ENCODE measurements at regions not wholly inside any gene's neighbourhood (a gene's known extent, or its start where the extent isn't known, plus 50 kb on each side); places are given as distances from the start of the nearest gene placed in this dataset.

- ChIA-PET CTCF (interaction anchor here (0.6 to 7.2 kb wide), 6 partner anchors 8 to 350 kb away, joined by 3 to 43 read pairs (median 5); no protein-coding TSS in a partner anchor), POLR2A (no interaction called here)
- DNase-seq (ENCODE audit: extremely low spot score), result peak; percentile 69
- TF ChIP-seq, protein P1, sequence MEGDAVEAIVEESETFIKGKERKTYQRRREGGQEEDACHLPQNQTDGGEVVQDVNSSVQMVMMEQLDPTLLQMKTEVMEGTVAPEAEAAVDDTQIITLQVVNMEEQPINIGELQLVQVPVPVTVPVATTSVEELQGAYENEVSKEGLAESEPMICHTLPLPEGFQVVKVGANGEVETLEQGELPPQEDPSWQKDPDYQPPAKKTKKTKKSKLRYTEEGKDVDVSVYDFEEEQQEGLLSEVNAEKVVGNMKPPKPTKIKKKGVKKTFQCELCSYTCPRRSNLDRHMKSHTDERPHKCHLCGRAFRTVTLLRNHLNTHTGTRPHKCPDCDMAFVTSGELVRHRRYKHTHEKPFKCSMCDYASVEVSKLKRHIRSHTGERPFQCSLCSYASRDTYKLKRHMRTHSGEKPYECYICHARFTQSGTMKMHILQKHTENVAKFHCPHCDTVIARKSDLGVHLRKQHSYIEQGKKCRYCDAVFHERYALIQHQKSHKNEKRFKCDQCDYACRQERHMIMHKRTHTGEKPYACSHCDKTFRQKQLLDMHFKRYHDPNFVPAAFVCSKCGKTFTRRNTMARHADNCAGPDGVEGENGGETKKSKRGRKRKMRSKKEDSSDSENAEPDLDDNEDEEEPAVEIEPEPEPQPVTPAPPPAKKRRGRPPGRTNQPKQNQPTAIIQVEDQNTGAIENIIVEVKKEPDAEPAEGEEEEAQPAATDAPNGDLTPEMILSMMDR (IDR thresholded peaks at IDR 0.05; ENCODE audit: control extremely low read depth, extremely low read depth, low read depth, missing control alignments), result peak; percentile 79
Measured at GRCh38 chr12:131454418-131455217, 256.3 kb upstream of the SFSWAP start.

GRCh38 chr12:131455218-131455506 lies 255.7 kb upstream of the SFSWAP start:
- no peak for DNase-seq (ENCODE audit: extremely low spot score)
- TF ChIP-seq, protein P1 (IDR thresholded peaks at IDR 0.05; ENCODE audit: control extremely low read depth, extremely low read depth, low read depth, missing control alignments), result no peak
- ChIA-PET CTCF (interaction anchor here (1.2 to 7.2 kb wide), 4 partner anchors 8 to 350 kb away, joined by 5 to 43 read pairs (median 6); no protein-coding TSS in a partner anchor), POLR2A (no interaction called here)

GRCh38 chr12:131455581-131456110 lies 255.2 kb upstream of the SFSWAP start:
- no peak for DNase-seq (ENCODE audit: extremely low spot score)
- ChIA-PET CTCF (interaction anchor here (0.7 to 7.2 kb wide), 6 partner anchors 7 to 351 kb away, joined by 3 to 43 read pairs (median 4); no protein-coding TSS in a partner anchor), POLR2A (no interaction called here)
- TF ChIP-seq, protein P1 (IDR thresholded peaks at IDR 0.05; ENCODE audit: control extremely low read depth, extremely low read depth, low read depth, missing control alignments), result no peak

DNA sequence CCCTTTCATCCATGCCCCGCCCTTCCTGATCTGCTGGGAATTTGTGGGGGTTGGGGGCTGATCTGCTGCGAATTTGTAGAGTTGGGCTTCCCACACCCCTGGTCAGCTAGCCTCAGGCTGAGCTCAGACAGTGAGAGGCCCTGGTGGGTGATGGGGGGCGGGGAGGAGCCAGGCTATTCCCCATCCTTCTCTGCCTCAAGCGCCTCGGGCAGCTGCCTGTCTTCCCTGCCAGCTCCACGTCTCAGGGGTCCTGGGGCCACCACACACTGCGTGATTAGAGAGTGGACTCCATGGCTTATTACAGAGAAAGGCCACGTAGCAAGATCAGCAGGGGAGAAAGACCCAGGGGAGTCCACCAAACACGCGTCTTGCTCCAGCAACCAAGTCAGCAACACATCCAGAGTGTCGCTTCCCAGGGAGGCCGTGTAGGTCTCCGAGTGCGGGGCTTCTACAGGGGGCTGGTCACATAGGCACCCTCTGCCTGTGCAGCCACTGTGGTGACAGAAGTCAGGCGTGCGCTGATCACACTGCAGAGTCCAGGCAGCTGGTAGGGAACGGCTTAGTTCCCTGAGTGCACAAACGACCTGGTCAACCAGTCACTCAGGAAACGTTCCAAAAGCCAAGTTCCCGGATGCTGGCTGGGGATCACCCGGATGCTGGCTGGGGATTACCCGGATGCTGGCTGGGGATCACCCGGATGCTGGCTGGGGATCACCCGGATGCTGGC lies 254.4 kb upstream of the SFSWAP start:
- ChIA-PET POLR2A (no interaction called here), CTCF (interaction anchor here (0.6 to 7.2 kb wide), 5 partner anchors 11 to 1560 kb away, joined by 3 to 43 read pairs (median 3); no protein-coding TSS in a partner anchor)
- TF ChIP-seq, protein P1 (IDR thresholded peaks at IDR 0.05; ENCODE audit: control extremely low read depth, extremely low read depth, low read depth, missing control alignments), result no peak
- no peak for DNase-seq (ENCODE audit: extremely low spot score)

DNA sequence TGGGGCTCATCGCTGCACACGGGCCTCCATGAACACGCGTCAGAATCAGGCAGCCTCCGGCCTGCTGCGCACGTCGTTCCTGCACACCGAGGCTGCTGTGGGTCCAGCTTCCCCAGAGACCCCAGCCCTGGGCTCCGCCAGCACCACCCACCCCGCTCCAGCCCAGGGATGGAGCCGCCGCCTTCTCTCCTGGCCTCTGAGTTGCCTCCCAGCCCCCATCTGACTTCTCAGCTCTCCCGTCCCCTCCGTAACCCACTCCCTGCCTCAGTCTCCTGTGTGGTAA lies 253.9 kb upstream of the SFSWAP start:
- TF ChIP-seq, protein P1 (IDR thresholded peaks at IDR 0.05; ENCODE audit: control extremely low read depth, extremely low read depth, low read depth, missing control alignments), result no peak
- no peak for DNase-seq (ENCODE audit: extremely low spot score)
- ChIA-PET CTCF (interaction anchor here (1.4 kb wide), 1 partner anchor 324 kb away, joined by 3 read pairs; no protein-coding TSS in a partner anchor), POLR2A (no interaction called here)

GRCh38 chr12:131457331-131458047 lies 253.4 kb upstream of the SFSWAP start:
- CTCF ChIA-PET, result interaction anchor here (1.4 kb wide), 1 partner anchor 324 kb away, joined by 3 read pairs; no protein-coding TSS in a partner anchor

More at GRCh38 chr12:131457331-131458047, 253.4 kb upstream of the SFSWAP start:
- POLR2A ChIA-PET, result no interaction called here
- TF ChIP-seq, protein P1 (IDR thresholded peaks at IDR 0.05; ENCODE audit: control extremely low read depth, extremely low read depth, low read depth, missing control alignments), result no peak
- DNase-seq (ENCODE audit: extremely low spot score), result no peak

All from GM10248 (cell line).